GM21717 (cell line): ENCODE measurements at regions not wholly inside any gene's neighbourhood (a gene's known extent, or its start where the extent isn't known, plus 50 kb on each side); places are given as distances from the start of the nearest gene placed in this dataset.
"Not testable (repeated sequence)": the region's sequence is repeated elsewhere in the genome, so short reads cannot be mapped to it uniquely, and the experiment has no call there.

ENCODE experiments used
- ATAC-seq: cut with Tn5 transposase; IDR thresholded peaks from one replicate; pipeline ENCODE4 v1.9.1; 2021; ENCODE audit warnings: mild to moderate bottlenecking, moderate library complexity; ENCODE audit not compliant: unreplicated experiment

DNA sequence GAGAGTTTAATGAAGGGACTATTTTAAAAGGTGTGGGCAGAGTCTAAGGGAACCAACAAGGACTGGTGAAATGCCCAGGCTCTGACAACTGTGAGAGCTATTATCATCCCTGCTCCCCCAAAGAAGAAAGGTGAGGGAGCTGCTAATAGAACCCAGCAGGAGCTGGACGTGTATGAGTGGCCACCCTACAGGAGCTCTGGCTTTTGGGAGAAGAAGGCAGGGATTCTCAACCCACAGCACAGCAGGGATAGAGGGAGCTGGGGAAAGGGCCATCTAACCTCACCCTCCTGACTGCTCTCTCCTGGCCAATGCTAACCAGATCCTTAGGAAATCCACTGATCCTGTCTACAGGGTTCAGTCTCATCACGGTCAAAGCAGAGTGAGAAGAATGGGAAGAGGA, 57.1 kb downstream of the GRIN2B start:
- ATAC-seq, result no peak

- no peak for ATAC-seq
Measured at GRCh38 chr12:13918897-13919296, 62.5 kb downstream of the GRIN2B start.

DNA sequence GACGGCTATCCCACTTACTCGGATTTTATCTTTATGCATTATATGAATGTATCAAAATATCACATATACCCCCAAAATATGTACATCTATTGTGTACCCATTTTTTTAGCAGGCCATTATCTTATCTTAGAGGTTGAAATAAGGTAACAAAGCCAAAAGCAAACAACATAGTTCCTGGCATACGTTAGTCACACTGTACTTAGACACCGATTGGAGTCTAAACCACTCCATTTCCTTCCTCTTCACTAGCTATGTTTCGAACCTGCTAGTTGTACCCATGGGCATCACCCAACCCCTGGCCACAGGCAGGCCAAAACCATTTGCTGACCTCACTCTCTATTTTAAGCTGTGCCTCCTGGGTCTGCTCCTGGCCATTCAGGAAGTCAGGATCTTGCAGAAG, 66.3 kb downstream of the GRIN2B start:
- ATAC-seq, result no peak

DNA sequence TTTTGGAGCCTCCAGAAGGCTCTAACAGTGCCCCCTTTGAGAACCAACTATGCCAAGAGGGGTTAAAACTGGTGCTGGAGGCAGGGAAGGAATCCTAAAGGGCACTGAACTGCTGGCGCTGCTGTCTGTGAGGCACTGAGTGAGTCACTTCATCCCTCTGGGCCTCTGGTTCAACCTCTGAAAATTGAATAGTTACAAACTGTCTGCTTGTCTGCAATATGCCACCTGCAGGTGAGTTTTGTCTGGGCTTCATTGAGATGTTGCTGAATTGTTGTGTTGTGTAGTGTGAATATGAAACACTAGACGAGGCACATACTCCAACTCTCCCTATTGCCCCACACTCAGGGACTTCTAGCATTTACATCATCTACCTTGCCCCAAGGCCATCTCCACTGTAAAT, 68.0 kb downstream of the GRIN2B start:
- ATAC-seq, result no peak

- no peak for ATAC-seq
Measured at GRCh38 chr12:13911756-13912554, 69.4 kb downstream of the GRIN2B start.

GRCh38 chr12:13905794-13906193, 75.6 kb downstream of the GRIN2B start:
- no peak for ATAC-seq

DNA sequence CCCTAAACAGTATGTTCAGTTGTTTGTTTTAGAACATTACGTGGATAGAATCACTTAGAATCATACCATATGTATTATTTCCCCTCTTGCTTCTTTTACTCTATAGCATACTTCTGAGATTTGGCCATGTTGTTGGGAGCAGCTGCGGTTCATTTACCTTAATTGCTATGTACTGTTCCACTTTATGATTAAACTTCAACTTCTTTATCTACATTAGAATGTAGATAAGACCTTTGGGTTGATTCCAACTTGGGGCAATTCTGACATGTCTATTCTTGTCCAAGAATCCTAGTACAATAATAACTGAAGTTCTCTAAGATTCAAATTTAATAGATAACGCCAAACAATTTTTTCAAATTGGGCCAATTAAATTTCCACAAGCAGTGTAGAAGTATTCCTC, 80.7 kb downstream of the GRIN2B start:
- ATAC-seq, result no peak

GRCh38 chr12:13898387-13898786, 83.0 kb downstream of the GRIN2B start:
- not testable (repeated sequence) for ATAC-seq

DNA sequence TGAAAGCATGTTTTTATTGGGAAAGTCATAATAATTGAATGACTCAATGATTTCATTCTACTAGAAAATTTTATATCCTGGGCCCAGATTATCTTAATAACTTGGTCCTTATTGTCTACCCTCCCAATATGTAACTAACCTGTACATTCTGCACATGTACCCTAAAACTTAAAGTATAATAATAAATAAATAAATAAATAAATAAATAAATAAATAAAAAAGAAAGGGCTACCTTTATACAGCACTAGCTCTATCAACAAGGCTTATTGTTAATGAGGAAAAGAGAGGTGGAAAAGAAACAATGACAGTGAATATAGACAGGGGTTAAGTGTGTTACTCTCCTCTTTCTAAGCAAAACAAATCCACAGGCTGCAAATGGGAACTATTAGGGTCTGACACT, 83.6 kb downstream of the GRIN2B start:
- ATAC-seq, result no peak

- ATAC-seq, result no peak
Measured at GRCh38 chr12:13896063-13896626, 85.3 kb downstream of the GRIN2B start.

DNA sequence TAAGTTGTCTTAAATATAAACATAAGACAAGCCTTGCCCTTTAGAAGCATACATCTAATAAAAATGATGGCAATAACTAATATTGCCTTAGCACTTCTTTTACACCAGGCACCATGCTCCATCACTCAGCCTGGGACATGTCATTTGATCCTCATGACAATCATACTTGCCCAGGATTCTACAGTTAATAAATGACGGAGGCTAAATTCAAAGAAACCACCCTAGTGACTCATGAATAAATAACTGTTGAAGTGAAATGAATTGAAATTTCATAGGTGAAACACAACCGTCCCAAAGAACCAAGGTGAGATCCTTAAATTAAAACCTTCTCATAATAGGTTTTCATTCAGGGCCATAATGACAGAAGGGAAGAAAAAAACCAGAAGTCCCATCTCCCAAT, 89.5 kb downstream of the GRIN2B start:
- ATAC-seq, result no peak

DNA sequence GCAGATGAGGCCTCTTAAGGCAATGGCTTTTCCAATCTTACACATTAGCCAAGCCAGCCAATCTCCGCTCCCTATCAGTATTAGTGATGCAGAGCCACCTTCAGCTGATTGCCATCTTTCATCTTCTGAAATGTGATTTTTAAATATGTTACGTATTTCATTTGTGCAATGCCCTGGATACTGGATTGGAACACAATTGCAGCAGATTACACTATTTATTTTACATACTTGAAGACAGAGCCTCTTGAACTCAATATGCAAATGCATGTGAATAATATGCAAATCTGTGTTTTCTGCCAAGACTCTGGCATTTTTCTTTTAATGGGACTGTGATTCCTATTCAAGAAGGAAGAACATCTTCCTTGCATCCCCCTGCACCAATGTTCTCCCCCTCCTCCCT, 90.5 kb downstream of the GRIN2B start:
- no peak for ATAC-seq

GRCh38 chr12:13887779-13888388, 93.5 kb downstream of the GRIN2B start:
- no peak for ATAC-seq

DNA sequence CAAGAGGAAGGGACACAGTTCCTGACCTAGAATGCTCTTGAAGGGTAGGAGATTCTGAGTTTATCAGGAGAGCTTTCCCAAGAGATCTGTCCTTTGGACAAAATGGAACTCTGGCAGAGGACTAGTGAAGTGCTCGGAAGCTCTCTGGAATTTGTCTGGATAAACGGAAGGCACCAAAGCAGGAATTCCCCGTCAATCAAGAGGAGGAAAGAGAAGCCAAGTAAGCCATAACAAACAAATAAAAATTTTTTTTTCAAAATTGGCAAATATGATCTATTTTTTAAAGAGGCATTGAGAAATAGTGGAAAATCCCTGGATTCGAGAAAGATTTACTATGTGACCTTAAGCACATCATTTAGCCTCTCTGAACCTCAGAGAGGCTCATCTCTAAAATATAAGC, 99.2 kb downstream of the GRIN2B start:
- no peak for ATAC-seq

- no peak for ATAC-seq
Measured at GRCh38 chr12:13880613-13881012, 100.8 kb downstream of the GRIN2B start.

DNA sequence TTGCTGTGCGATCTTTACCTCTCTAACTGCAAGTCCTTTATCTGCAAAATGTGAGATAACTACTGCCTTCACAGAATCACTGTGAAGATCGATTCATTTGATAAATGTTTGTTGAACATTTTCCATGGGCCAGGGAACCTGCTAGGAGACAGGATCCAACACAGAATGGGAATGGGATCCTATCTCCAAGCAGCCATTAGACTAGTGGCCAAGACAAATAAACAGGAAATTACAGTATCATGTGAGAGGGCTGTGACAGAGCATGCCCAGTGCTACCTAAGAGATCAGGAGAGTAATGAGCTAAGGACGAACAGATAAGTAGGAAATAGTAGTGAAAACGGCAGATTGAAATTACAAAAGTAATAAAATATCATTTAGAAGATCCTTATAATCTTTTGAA, 105.7 kb downstream of the GRIN2B start:
- ATAC-seq, result no peak

- ATAC-seq, result no peak
Measured at GRCh38 chr12:13870255-13870654, 111.1 kb downstream of the GRIN2B start.

DNA sequence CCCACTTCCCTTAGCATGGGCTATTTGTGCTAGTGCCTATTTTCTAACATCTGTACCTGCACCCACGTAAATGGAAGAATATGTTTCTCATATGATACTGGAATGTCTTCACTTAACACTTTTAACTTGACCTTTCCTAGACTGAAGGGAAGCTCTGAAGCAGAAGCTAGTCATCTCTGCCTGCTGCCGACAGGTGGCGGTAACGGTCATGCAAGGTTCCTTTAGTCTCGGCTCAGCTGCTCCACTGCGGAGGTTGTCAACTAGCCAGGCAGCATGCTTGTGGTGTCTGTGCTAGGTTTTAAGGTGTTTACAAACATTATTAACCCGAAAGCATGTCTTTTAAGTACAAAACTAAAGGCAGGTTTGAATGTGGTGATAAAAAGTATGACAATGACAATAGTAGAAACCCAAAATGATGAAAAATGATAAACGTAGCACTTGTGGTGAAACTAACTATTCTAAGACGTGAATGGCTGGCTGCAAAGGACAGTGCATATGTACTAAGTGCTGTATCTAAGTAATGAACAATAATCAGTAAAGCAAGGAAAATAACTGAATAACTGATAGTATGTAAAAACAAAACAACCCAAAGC, 117.2 kb downstream of the GRIN2B start:
- peak; percentile 77 for ATAC-seq

DNA sequence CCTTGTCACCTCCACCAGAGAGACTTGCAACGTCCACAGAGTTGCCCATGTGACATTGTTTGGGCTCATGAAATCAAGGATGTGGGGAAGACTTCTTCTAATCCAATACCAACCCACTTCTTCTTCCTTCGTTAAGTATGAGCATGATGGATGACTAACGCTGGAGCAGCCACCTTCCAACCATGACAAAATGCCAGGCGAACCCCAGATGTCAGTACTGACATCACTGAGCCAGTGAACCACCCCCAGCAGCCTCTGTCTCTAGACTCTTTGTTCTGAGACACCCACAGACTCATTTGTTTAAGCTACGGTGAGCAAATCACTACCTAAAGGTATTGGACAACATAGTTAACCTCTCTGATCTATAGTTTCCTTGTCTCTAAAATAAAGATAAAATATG, 123.7 kb downstream of the GRIN2B start:
- ATAC-seq, result no peak

DNA sequence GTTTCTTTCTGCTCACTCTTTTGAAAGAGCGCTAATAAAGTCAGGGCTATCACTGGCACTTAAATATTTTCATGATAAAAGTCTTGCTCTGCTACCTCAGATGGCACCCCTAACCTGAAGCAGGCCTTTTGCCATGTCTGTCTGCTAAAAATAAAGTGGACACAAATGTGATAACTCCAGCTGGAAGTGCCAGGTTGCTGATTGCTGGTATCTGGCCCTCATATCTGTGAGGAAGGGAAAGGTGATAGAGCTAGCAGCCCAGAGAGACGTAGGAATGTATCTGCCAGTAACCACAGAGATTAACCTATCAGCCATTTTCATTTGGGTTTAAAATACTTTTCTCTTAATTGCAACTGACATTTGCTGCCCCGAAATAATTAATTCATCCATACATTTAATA, 127.9 kb downstream of the GRIN2B start:
- no peak for ATAC-seq

GRCh38 chr12:13851828-13852227, 129.6 kb downstream of the GRIN2B start:
- ATAC-seq, result no peak

DNA sequence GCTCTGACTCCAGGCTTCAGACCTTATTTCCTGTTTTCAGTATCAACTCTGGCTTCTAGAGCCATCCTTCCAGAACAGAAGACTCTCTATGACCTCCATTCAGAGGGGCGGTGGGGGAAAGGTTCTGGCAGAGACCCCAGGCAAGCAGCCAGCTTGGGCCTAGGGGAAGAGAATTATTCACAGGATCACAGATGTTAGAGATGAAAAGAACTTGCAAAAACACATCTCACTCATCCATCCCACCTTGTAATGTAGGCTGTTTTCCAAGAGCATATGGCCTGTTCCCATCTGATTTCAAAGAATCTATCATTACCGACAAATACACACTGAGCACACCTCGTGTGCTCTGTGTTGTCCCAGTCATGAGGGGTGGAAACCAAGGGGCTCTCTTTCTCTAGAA, 131.9 kb downstream of the GRIN2B start:
- no peak for ATAC-seq
